Large intestine (tissue), 3 donors: ENCODE measurements at regions not wholly inside any gene's neighbourhood (a gene's known extent, or its start where the extent isn't known, plus 50 kb on each side); places are given as distances from the start of the nearest gene placed in this dataset.

ENCODE experiments used
- DNase-seq, 2 donors: peaks; one replicate each; pipeline versions ENCODE4 v3.0.0 to v3.0.0-alpha.2; 2013
- H3K27ac ChIP-seq: one replicate; pipeline ENCODE4 v1.5.1; 2013; ENCODE audit warnings: low read length
- H3K27me3 ChIP-seq: 2 replicates; pipeline ENCODE4 v1.6.1; 2013; ENCODE audit warnings: low read length; ENCODE audit not compliant: control insufficient read depth, insufficient read depth
- H3K36me3 ChIP-seq: 2 replicates; pipeline ENCODE4 v1.6.1; 2013; ENCODE audit warnings: low read length; ENCODE audit not compliant: control insufficient read depth, insufficient read depth
- H3K4me1 ChIP-seq: one replicate; pipeline ENCODE4 v1.6.1; 2013; ENCODE audit warnings: low read length; ENCODE audit not compliant: control insufficient read depth, insufficient read depth
- H3K4me3 ChIP-seq: one replicate; pipeline ENCODE4 v1.5.1; 2013; ENCODE audit warnings: low read length
- H3K9me3 ChIP-seq: one replicate; pipeline ENCODE4 v1.6.1; 2013; ENCODE audit warnings: mild to moderate bottlenecking, low read depth, low read length, moderate library complexity; ENCODE audit not compliant: control insufficient read depth
- WGBS: methylation state at CpG from one replicate; pipeline ENCODE4 v1.1.5; 2013; ENCODE audit warnings: low lambda C conversion rate; ENCODE audit not compliant: insufficient coverage; 5-methylcytosine and 5-hydroxymethylcytosine counted together

DNA sequence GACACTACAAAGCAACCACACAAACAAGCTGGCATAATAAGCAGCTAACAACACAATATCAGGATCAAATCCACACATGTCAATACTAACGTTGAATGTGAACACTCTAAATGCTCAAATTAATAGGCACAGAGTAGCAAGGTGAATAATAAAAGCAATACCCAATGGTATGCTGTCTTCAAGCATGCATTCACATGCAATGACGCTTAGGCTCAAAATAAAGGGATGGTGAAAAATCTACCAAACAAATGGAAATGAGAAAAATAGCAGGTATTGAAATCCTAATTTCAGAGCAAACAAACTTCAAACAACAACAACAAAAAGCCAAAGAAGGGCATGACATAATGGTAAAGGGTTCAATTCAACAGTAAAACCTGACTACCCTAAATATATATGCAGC is 74.0 kb upstream of the FAM47B start:
- no peak for DNase-seq
- Histone ChIP-seq H3K27ac (no peak overlapping the region), H3K4me1 (no peaks in the 10 kb centered on the region), H3K27me3 (no peaks in the 10 kb centered on the region), H3K36me3 (no peaks in the 10 kb centered on the region), H3K9me3 (no peaks in the 10 kb centered on the region), H3K4me3 (no peak overlapping the region)
- WGBS, result no CpG with 5 or more reads among the region's 2 CpGs

DNA sequence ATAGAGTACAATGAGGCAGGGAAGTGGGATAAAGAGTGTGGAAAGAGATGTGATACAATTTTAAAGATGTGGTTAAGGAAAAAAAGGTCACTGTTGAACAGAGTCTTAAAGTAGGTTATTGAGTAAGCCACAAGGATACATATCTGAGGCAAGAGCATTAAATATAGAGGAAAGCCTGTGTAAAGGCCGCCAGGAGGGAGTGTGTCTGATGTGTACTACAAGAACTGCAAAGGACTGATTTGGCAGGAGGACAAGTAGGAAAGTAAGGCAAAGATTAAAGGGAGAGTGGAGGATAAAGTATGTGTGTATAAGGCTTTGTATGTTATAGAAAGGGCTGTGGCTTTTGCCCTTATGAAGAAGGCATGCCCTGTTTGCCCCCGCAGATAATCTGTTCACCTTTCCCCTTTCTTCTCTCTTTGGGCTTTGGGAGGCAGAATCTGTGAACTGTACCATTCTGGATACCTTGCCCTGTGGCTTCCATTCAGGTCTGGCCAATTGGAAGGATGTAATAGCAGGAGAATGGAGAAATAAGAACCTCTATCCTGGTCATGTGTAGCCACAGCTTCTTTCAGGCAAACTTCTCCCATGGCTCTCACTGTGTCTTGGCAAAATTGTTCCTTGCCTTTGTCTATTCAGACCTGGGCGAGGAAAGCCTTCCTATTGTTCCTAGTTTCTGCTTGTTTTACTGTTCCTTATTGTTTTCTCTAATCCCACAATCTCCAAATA is 68.9 kb upstream of the FAM47B start:
- no peak overlapping the region for H3K4me3 ChIP-seq
- no peaks in the 10 kb centered on the region for H3K36me3 ChIP-seq
- no peak overlapping the region for H3K27ac ChIP-seq
- H3K9me3 ChIP-seq, result no peaks in the 10 kb centered on the region
- no peak for DNase-seq
- no CpG with 5 or more reads among the region's 3 CpGs for WGBS
- no peaks in the 10 kb centered on the region for H3K27me3 ChIP-seq
- H3K4me1 ChIP-seq, result no peaks in the 10 kb centered on the region

DNA sequence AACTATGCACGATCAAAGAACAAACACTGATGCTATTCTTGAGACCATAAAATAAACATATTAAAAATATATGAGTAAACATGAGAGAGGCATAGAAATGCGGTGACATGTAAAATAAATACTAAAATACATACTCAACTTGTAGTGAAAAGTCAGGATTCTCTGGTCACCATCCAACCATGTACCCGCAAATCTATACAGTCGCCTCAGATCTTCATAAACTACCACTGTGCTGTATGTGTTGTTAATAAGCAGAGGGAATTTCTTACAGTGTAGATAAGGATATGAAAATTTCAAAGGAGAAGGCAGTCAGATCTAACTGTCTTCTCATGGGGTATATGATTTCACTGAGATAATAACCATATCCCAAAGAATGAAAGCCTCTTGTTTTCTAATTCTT is 67.8 kb upstream of the FAM47B start:
- WGBS, result 50% methylated on average over 1 of the region's 4 CpGs
- Histone ChIP-seq H3K4me3 (no peak overlapping the region), H3K36me3 (no peaks in the 10 kb centered on the region), H3K27ac (no peak overlapping the region), H3K27me3 (no peaks in the 10 kb centered on the region), H3K9me3 (no peaks in the 10 kb centered on the region), H3K4me1 (no peaks in the 10 kb centered on the region)
- DNase-seq, result no peak

DNA sequence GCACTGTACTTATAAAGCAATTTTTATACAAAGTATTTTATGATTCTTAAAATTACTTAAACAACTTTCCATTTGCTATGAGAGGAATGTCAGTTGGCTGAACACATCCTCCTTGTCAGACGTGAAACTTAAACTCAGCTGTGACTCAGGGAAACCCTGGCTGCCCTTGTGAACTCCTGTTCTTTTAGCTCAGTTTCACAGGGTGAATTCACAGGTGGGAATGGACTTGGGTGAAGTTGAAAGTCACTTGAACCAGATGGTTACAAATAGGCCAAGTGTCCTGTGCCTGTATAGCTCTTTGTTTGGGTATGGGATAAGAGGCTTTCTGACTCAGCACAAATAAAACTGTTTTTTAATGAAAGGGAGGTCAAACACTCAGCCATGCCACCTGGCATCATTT is 67.4 kb upstream of the FAM47B start:
- no peaks in the 10 kb centered on the region for H3K27me3 ChIP-seq
- no CpG with 5 or more reads among the region's 1 CpG for WGBS
- H3K4me1 ChIP-seq, result no peaks in the 10 kb centered on the region
- H3K9me3 ChIP-seq, result no peaks in the 10 kb centered on the region
- H3K27ac ChIP-seq, result no peak overlapping the region
- no peaks in the 10 kb centered on the region for H3K36me3 ChIP-seq
- DNase-seq, result no peak
- no peak overlapping the region for H3K4me3 ChIP-seq

DNA sequence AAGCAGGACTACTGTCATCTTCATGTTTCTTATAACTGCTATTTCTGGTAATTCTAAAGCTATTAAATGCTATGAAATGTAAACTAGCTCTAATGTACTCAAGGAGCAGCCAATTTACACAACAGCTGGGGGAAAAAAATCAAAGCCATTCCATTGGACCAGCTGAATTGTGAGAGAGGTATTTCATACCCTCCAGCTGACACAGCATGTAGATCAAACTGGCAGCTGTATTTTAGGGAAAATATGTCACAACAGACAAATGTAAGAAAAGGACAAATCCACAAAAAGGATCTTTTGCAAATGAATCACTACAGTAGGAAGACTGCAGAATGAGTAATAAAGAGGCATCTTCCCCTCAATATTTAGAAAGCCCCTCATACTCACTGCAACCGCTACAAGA is 65.2 kb upstream of the FAM47B start:
- Histone ChIP-seq H3K27ac (no peak overlapping the region), H3K36me3 (no peaks in the 10 kb centered on the region), H3K4me1 (no peaks in the 10 kb centered on the region), H3K9me3 (no peaks in the 10 kb centered on the region), H3K27me3 (no peaks in the 10 kb centered on the region), H3K4me3 (no peak overlapping the region)
- DNase-seq, result no peak
- WGBS, result no CpG with 5 or more reads among the region's 1 CpG

DNA sequence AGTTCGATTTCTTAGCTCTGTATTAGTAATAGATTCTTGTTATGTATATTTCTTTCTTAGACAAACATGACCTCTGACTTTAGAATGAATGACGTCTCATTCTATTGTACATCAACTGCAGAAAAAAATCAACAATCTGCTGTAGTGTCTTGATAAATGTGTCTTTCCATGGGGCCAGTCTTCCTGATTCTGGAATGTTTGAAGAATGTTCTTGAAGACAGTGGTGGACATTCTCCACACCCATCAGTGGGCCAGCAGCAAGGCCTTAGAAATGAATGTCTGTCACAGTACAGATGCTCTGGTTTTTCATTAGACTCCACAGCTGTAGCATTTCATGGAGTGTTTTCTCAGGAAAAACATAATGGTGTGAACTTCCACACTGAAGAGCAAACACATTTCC is 63.2 kb upstream of the FAM47B start:
- WGBS, result no CpG with 5 or more reads among the region's 2 CpGs
- no peak overlapping the region for H3K4me3 ChIP-seq
- H3K36me3 ChIP-seq, result no peaks in the 10 kb centered on the region
- no peaks in the 10 kb centered on the region for H3K9me3 ChIP-seq
- no peak for DNase-seq
- H3K27me3 ChIP-seq, result no peaks in the 10 kb centered on the region
- H3K27ac ChIP-seq, result no peak overlapping the region
- H3K4me1 ChIP-seq, result no peaks in the 10 kb centered on the region

DNA sequence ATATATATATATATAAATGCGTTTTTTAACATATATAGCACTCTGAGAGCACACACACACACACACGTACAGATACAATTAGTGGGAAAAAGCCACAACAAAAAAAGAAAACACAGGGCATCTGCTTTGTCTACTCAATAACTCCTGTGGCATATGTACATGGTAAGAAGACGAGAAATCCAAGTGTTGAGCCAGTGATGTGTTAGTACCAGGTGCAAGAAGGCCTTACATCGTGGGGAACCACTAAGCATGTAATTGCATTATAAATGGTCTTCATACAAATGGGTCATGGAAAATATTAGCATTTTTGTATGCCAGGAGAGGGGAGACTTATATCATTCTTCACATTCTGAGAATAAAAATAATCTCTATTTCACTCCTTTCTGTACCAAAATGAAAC is 62.7 kb upstream of the FAM47B start:
- no peaks in the 10 kb centered on the region for H3K4me1 ChIP-seq
- DNase-seq, result no peak
- no peak overlapping the region for H3K27ac ChIP-seq
- no peak overlapping the region for H3K4me3 ChIP-seq
- no peaks in the 10 kb centered on the region for H3K9me3 ChIP-seq
- H3K27me3 ChIP-seq, result no peaks in the 10 kb centered on the region
- no peaks in the 10 kb centered on the region for H3K36me3 ChIP-seq
- WGBS, result 100% methylated on average over 1 of the region's 4 CpGs

DNA sequence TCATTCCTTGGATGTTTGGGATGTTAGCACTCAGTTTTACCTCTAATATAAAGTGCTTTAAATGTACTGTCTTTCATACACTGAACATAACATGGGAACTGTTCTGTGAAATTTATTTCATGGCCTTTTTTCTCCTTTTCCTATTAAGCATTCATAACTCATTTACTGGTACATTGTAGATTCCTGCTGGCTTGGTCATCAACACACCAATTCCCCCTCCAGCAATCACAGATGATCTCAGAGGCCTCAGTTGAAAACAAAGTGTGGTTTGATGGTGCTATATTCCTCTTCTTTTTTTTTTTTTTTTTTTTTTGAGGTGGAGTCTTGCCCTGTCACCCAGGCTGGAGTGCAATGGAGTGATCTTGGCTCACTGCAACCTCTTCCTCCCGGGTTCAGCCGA is 61.9 kb upstream of the FAM47B start:
- Histone ChIP-seq H3K27ac (no peak overlapping the region), H3K27me3 (no peaks in the 10 kb centered on the region), H3K4me3 (no peak overlapping the region), H3K36me3 (no peaks in the 10 kb centered on the region), H3K4me1 (no peaks in the 10 kb centered on the region), H3K9me3 (no peaks in the 10 kb centered on the region)
- DNase-seq, result no peak
- no CpG with 5 or more reads among the region's 2 CpGs for WGBS

DNA sequence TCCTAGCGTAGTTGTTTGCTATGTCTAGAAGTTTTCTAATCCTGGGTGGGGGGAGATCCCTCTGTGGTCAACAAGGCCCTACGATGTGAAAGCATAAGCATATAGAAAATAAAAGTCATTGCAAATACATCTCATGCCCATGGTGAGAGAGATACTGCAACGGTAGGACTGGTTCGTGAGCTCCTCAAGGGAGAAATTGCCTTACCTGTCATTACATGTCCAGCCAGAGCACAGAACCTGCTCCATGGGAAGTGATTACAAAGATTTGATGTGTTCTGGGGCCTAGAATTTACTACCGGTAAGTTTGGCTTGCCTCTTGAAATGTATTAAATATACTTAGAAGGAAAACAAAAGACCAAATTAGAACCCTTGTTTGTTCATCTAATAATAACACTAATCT is 60.9 kb upstream of the FAM47B start:
- Histone ChIP-seq H3K27me3 (no peaks in the 10 kb centered on the region), H3K4me3 (no peak overlapping the region), H3K36me3 (no peaks in the 10 kb centered on the region), H3K9me3 (no peaks in the 10 kb centered on the region), H3K27ac (no peak overlapping the region), H3K4me1 (no peaks in the 10 kb centered on the region)
- no CpG with 5 or more reads among the region's 5 CpGs for WGBS
- no peak for DNase-seq

DNA sequence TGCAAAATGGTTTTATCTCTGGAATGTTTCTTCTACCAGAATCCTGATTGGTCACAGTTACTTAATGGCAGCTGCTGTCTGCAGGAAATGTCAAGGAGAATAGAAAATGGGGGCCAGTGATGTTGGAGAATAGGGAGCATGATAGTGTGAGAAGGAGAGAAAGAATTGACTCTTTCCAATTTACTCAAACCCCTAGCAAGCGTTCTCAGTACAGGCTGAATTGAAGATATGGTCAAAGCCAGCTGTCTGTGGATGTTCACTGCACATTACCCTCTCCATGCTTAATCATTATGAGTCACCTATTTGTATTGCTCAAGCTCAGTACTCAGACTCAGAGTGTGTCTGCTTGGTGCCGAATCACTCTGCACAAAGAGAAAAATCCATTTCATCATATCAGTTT is 57.8 kb upstream of the FAM47B start:
- WGBS, result no CpG with 5 or more reads among the region's 2 CpGs
- peak; percentile 2 to 4 for DNase-seq
- no peaks in the 10 kb centered on the region for H3K4me1 ChIP-seq
- no peak overlapping the region for H3K4me3 ChIP-seq
- no peaks in the 10 kb centered on the region for H3K36me3 ChIP-seq
- no peak overlapping the region for H3K27ac ChIP-seq
- no peaks in the 10 kb centered on the region for H3K27me3 ChIP-seq
- no peaks in the 10 kb centered on the region for H3K9me3 ChIP-seq

DNA sequence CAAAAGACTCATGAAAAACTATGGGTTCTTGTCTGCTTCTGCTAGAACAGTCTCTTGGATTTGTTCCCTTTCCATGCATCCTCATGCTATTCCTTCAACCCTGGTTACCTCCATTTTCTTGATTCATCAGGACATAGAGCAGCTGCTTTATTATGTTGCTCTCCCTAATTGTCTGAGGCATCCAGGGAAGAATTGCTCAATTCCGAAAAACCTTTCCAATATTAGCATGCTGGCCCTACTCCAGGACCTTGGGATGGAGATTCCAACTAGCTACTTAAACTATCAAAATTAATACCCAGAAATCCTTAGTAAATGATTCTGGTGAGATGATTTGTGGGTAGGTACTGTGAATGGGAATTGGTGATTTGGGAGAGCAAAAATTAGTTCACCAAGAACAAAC is 56.6 kb upstream of the FAM47B start:
- no peak overlapping the region for H3K27ac ChIP-seq
- WGBS, result no CpG with 5 or more reads among the region's 1 CpG

More for the DNA sequence above, 56.6 kb upstream of the FAM47B start:
- DNase-seq, result no peak
- H3K36me3 ChIP-seq, result no peaks in the 10 kb centered on the region
- H3K4me3 ChIP-seq, result no peak overlapping the region
- no peaks in the 10 kb centered on the region for H3K9me3 ChIP-seq
- no peaks in the 10 kb centered on the region for H3K27me3 ChIP-seq
- H3K4me1 ChIP-seq, result no peaks in the 10 kb centered on the region
